Endothelial cell of umbilical vein (primary cell): ENCODE measurements at regions not wholly inside any gene's neighbourhood (a gene's known extent, or its start where the extent isn't known, plus 50 kb on each side); places are given as distances from the start of the nearest gene placed in this dataset.

Experiments used
- CTCF ChIP-seq, 2 donors: IDR thresholded peaks; 1 replicate in 1 of 2; 2 replicates in 1 of 2; pipeline ENCODE4 v1.5.1; 2011; ENCODE audit warnings: low read length in 2 of 2, mild to moderate bottlenecking in 2 of 2, moderate library complexity in 2 of 2, control low read depth in 1 of 2, inconsistent platforms in 1 of 2, low read depth in 1 of 2; ENCODE audit not compliant: insufficient read depth in 1 of 2; ENCODE audit errors: extremely low read depth in 1 of 2
- POLR2A ChIP-seq: IDR thresholded peaks from 2 replicates; pipeline ENCODE4 v1.6.1; 2012; ENCODE audit warnings: low read depth, mild to moderate bottlenecking, control low read depth, low read length
- POLR2AphosphoS5 ChIP-seq: IDR thresholded peaks from 2 replicates; pipeline ENCODE4 v1.6.1; 2012; ENCODE audit warnings: low read depth, mild to moderate bottlenecking, control low read depth, low read length, moderate library complexity; ENCODE audit not compliant: insufficient read depth

DNA sequence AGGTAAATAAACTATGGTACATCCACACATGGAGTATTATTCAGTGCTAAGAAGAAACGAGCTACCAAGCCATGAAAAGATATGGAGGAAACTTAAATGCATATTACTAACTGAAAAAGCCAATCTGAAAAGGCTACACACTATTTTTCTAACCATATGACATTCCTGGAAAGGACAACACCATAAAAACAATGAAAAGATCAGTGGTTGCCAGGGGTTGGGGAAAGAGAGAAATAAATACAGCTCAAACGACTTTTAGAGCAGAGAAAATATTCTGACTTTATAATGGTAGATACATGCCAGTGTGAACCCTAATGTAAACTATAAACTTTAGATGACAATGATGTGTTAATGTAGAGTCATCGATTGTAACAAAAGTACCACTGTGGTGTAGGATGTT is 225.9 kb upstream of the BTBD3 start:
- TF ChIP-seq POLR2A (no peak), CTCF (IDR thresholded peaks at IDR 0.05; ENCODE audit: extremely low read depth in 1 of 2, insufficient read depth in 1 of 2, low read depth in 1 of 2, low read length in 2 of 2) (no peak), POLR2AphosphoS5 (no peak)
